HG03060 (cell line): ENCODE measurements at regions not wholly inside any gene's neighbourhood (a gene's known extent, or its start where the extent isn't known, plus 50 kb on each side); places are given as distances from the start of the nearest gene placed in this dataset.

Source experiments
- ATAC-seq: cut with Tn5 transposase; IDR thresholded peaks from one replicate; pipeline ENCODE4 v1.9.1; 2021; ENCODE audit warnings: low read depth, moderate number of reproducible peaks; ENCODE audit not compliant: unreplicated experiment

GRCh38 chr4:59969909-59970308 is 1230.2 kb upstream of the ADGRL3 start:
- no peak for ATAC-seq

GRCh38 chr4:59971952-59972351 is 1228.2 kb upstream of the ADGRL3 start:
- no peak for ATAC-seq

GRCh38 chr4:59973492-59973891 is 1226.6 kb upstream of the ADGRL3 start:
- ATAC-seq: no peak

GRCh38 chr4:59979061-59979460 is 1221.1 kb upstream of the ADGRL3 start:
- no peak for ATAC-seq

DNA sequence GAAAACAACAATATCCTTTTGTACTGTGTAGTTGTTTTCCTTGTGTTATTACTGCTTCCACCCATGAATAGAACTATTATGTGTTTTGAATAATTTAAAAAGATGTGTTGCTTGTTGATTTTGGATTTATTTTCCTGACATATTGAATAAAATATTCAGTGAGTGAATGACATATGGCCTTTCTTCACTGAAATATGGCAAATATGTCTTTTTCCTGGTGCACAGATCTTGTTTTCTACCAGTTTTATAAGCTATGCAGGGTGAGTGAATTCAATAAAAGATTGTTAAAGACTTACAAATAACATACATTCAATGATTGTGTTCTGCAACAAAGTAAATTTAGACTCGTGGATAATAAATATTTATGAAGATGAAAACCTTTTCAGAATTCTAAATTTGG is 1216.3 kb upstream of the ADGRL3 start:
- ATAC-seq: no peak

DNA sequence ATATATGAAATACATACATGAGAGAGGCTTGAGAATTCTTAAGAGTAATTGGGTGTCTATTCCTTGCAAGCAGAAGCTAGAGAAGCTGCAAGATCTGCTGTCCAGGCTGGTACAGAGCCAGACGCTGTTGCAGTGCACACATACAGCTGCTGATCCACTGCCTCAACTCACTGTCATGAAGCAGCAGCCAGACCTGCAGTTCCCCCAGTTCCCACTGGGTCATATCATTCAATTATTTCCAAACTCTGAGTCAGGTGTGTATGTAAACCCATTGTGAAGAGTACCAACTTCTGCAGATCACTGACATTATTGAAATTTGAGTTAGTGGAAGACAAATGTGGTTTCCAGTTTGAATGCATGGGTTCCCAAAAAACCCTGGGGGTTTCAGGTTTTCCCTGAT is 1212.8 kb upstream of the ADGRL3 start:
- ATAC-seq: no peak

GRCh38 chr4:59994118-59994517 is 1206.0 kb upstream of the ADGRL3 start:
- no peak for ATAC-seq

GRCh38 chr4:60002603-60003337 is 1197.4 kb upstream of the ADGRL3 start:
- no peak for ATAC-seq

GRCh38 chr4:60013464-60014184 is 1186.5 kb upstream of the ADGRL3 start:
- no peak for ATAC-seq

DNA sequence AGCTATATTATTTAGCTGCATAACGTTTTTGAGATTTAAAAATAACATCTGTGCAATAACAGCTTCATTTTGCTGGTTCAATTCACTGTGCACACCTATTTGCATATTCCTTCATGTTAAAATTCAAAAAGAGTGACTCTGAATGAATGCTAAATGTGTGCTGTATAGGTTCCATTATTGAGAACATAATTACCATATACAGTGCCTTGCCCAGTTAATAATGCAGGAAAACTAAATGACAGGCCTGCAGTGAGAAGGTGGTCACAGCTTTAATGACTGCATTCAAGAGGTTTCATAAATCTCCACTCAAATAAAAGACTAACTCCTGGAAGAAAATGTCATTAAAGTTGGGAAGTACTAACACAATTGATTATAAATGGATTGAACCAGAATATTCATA is 1183.2 kb upstream of the ADGRL3 start:
- ATAC-seq: no peak

- ATAC-seq: no peak
These were observed 1180.9 kb upstream of the ADGRL3 start for GRCh38 chr4:60019180-60019579.

- ATAC-seq: no peak
These were observed 1180.2 kb upstream of the ADGRL3 start for GRCh38 chr4:60019946-60020345.

- no peak for ATAC-seq
These were observed 1179.7 kb upstream of the ADGRL3 start for GRCh38 chr4:60020389-60020788.

DNA sequence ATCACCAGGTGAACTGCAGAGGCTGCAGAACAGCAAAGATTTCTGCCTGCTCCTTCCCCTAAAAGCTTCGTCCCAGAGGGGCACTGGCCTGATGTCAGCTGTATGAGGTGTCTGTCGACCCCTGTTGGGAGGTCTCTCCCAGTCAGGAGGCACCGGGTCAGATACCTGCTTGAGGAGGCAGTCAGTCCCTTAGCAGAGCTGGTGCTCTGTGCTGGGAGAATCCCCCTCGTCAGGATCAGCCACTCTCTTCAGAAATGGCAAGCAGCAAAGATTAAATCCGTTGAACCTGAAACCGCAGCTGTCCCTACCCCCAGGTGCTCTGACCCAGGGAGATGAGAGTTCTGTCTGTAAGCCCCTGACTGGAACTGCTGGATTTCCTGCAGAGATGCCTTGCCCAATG is 1166.3 kb upstream of the ADGRL3 start:
- no peak for ATAC-seq

DNA sequence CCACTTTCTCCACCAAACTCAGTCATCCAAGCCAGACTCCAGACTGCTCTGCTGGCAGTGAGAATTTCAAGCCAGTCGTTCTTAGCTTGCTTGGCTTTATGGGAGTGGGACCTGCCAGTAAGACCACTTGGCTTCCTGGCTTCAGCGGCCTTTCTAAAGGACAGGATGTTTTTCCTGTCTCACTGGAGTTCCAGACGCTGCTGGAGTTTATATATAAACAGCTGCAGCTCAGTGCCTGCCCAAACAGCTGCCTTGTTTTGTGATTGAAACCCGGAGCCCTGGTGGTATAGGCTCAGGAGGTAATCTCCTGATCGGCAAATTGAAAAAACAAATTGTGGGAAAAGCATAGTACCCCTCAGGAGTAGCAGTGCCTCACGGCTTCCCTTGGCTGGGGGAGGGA is 1165.8 kb upstream of the ADGRL3 start:
- no peak for ATAC-seq

DNA sequence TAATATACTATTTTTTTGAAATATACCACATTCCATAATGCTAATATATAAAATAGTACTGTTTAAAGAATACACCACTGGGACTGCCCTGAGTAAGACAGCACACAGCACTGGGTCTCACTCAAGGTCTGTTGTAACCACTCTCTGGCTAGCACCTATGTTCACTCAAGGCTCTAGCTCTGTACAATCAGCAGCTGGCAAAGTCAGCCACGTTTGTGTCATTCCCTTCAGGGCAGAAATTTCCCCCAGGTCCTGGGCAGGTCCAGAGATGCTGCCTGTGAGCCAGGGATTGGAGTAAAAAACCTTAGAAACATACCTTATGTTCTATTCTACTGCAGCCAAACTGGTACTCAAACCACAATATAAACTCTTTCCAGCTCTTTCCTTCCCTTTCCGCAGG is 1160.2 kb upstream of the ADGRL3 start:
- ATAC-seq: no peak

DNA sequence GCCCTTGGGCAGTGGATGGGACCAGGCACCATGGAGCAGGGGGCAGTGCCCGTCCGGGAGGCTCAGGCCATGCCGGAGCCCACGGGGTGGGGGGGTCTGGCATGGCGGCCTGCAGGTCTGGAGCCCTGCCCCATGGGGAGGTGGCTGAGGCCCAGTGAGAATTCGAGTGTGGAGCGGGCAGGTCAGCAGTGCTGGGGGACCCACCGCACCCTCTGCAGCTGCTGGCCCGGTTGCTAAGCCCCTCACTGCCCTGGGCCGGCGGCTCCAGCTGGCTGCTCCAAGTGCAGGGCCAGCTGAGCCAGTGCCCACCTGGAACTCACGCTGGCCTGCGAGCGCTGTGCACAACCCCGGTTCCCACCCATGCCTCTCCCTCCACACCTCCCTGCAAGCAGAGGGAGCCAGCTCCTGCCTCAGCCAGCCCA is 1157.9 kb upstream of the ADGRL3 start:
- no peak for ATAC-seq

- no peak for ATAC-seq
These were observed 1157.2 kb upstream of the ADGRL3 start for GRCh38 chr4:60042941-60043340.

GRCh38 chr4:60078984-60079383 is 1121.1 kb upstream of the ADGRL3 start:
- ATAC-seq: no peak

- ATAC-seq: no peak
These were observed 1118.3 kb upstream of the ADGRL3 start for GRCh38 chr4:60081839-60082238.

DNA sequence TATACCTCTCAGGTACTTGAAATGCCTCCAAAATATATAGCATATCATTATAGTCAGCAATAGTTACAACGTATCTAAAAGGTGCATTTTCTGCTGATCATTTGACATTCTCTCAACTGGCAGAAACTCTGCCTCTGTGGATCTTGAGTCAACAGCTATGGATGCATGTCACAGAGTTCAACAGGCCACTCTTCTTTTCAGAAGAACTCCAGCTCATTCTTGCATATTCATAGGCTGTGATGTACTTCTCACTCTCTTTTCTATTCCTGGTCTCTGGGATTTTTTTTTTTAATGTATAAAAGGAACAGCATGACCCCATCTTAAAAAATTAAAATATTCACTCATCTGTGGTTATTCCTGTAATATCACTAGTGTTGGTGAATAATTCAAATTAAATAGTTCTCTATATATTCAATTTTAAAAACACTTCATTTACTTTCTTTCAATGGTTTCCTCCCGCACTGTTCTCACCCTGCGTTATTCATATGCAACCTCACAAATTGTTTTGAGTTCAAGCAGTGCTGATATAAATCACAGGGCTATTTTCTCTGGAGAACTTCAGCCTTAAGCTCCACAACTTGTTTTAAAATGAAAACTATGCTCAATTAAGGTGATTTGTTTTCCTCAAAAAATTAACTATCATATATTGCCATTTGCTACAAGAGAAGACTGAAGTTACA is 1111.2 kb upstream of the ADGRL3 start:
- ATAC-seq: no peak
